ENCODE measurements at regions not wholly inside any gene's neighbourhood (a gene's known extent, or its start where the extent isn't known, plus 50 kb on each side); places are given as distances from the start of the nearest gene placed in this dataset.

DNA sequence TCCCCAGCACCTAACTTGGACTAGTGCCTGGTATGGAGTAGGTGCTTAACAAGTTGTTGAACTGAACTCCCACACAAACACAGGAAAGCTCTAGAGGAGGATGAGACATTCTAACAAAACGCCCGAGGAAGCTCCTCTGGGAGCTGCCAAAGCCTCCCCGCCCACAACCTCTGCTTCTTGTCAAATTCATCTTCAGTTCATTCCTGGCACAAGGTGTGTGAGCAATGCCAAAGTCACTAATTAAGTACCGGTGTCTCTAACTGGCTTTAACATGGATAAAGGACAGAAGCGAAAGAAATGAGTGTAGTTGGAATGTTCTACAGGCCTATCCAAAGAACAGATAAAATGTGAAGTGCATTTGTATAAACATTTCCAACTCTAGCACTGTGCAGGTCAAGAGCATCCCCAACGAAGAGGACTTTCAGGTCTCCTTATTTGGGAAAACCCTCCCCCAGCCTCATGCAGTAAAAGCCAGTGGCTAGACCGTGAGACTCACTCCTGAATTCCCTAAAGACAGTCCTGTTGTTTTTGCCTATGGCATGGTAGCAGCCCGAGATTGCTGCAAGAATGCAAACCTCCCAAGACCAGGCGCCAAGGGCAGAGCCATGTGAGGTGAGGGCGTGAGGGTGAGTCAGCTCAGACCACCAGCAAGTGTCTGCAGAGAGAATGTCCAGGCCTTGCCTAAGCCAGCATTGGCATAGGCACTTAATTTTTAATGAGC, 72.2 kb upstream of the KLF3 start:
- no peak overlapping the region for H2BK15ac ChIP-seq (ENCODE audit: low read depth, low read length)
- POLR2A ChIA-PET (ENCODE audit: unreplicated experiment) = no interaction called here
- dilution Hi-C loops (cut with HindIII; ENCODE audit: low sequenced_read_pairs, unreplicated experiment) = no loop called here
- H3K23ac ChIP-seq (ENCODE audit: low read depth, low read length) = no peak overlapping the region
- no peak overlapping the region for H3K27ac ChIP-seq (ENCODE audit: insufficient read depth, low read length)
- H3K36me3 ChIP-seq (ENCODE audit: control insufficient read depth, insufficient read depth, low read length) = no peaks in the 10 kb centered on the region
- H2BK120ac ChIP-seq (ENCODE audit: low read depth, low read length) = no peak overlapping the region
- no peak overlapping the region for H2AK5ac ChIP-seq (ENCODE audit: low read depth, low read length)
- no peaks in the 10 kb centered on the region for H3K79me1 ChIP-seq (ENCODE audit: low read depth in 1 of 2, low read length in 2 of 2)
- H4K8ac ChIP-seq (ENCODE audit: low read depth in 2 of 2, low read length in 2 of 2) = no peak overlapping the region
- no peak overlapping the region for H3K4ac ChIP-seq (ENCODE audit: low read depth, low read length)
- peaks cover 5% of the 10 kb centered on the region for H3K9me3 ChIP-seq (ENCODE audit: control insufficient read depth, insufficient read depth, low read length)
- no peaks in the 10 kb centered on the region for H3K4me1 ChIP-seq (ENCODE audit: control insufficient read depth, insufficient read depth, low read length)
- ATAC-seq (ENCODE audit: low read depth) (no peak), DNase-seq (no peak)
- H3K9ac ChIP-seq (ENCODE audit: low read depth, low read length) = no peak overlapping the region
- in situ Hi-C loops (cut with MboI; ENCODE audit: low sequenced_read_pairs) = no loop called here
- no peak for TF ChIP-seq CHD1 (IDR thresholded peaks at IDR 0.05; ENCODE audit: low read depth, low read length)
- no peak for TF ChIP-seq CEBPB (IDR thresholded peaks at IDR 0.05; ENCODE audit: low read depth, low read length)
- TF ChIP-seq, protein P1, sequence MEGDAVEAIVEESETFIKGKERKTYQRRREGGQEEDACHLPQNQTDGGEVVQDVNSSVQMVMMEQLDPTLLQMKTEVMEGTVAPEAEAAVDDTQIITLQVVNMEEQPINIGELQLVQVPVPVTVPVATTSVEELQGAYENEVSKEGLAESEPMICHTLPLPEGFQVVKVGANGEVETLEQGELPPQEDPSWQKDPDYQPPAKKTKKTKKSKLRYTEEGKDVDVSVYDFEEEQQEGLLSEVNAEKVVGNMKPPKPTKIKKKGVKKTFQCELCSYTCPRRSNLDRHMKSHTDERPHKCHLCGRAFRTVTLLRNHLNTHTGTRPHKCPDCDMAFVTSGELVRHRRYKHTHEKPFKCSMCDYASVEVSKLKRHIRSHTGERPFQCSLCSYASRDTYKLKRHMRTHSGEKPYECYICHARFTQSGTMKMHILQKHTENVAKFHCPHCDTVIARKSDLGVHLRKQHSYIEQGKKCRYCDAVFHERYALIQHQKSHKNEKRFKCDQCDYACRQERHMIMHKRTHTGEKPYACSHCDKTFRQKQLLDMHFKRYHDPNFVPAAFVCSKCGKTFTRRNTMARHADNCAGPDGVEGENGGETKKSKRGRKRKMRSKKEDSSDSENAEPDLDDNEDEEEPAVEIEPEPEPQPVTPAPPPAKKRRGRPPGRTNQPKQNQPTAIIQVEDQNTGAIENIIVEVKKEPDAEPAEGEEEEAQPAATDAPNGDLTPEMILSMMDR (conservative IDR thresholded peaks at IDR 0.05; ENCODE audit: low read depth, low read length) = no peak
- TF ChIP-seq FOS (IDR thresholded peaks at IDR 0.05; ENCODE audit: low read depth, low read length) = no peak
- TF ChIP-seq RCOR1 (IDR thresholded peaks at IDR 0.05; ENCODE audit: insufficient replicate concordance, low read length) = no peak
- no peak for TF ChIP-seq NFE2L2 (IDR thresholded peaks at IDR 0.05; ENCODE audit: low read depth, low read length)
- TF ChIP-seq, protein P2, sequence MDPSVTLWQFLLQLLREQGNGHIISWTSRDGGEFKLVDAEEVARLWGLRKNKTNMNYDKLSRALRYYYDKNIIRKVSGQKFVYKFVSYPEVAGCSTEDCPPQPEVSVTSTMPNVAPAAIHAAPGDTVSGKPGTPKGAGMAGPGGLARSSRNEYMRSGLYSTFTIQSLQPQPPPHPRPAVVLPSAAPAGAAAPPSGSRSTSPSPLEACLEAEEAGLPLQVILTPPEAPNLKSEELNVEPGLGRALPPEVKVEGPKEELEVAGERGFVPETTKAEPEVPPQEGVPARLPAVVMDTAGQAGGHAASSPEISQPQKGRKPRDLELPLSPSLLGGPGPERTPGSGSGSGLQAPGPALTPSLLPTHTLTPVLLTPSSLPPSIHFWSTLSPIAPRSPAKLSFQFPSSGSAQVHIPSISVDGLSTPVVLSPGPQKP (IDR thresholded peaks at IDR 0.05; ENCODE audit: borderline replicate concordance, low read depth, low read length) = no peak
- no peak overlapping the region for H2BK20ac ChIP-seq (ENCODE audit: low read depth, low read length)
- intact Hi-C loops (cut with micrococcal nuclease) = no loop called here
- no peaks in the 10 kb centered on the region for H4K20me1 ChIP-seq (ENCODE audit: insufficient read depth, low read length)
- H3K9me1 ChIP-seq (ENCODE audit: insufficient read depth, low read length) = no peaks in the 10 kb centered on the region
- H2BK5ac ChIP-seq (ENCODE audit: low read depth, low read length, poor library complexity, severe bottlenecking) = no peak overlapping the region
- H4K5ac ChIP-seq (ENCODE audit: low read depth, low read length) = no peak overlapping the region
- H3K14ac ChIP-seq (replicated peaks; ENCODE audit: low read depth, low read length) = no peak overlapping the region
- peaks cover 12% of the 10 kb centered on the region for H3K27me3 ChIP-seq (ENCODE audit: control insufficient read depth, insufficient read depth, low read length)
- BruUV-seq (replicated peaks) = no TSS peak
- no peak overlapping the region for H3K18ac ChIP-seq (ENCODE audit: low read depth, low read length)
- H2AK9ac ChIP-seq (replicated peaks; ENCODE audit: low read depth, low read length, poor library complexity) = no peak overlapping the region
- WGBS, 2 experiments (ENCODE audit: extremely low coverage in 2 of 2, insufficient read length in 1 of 2) = 50% methylated on average over 2 of the region's 10 CpGs; no CpG with 5 or more reads in 1 of the 2 experiments
- CTCF ChIA-PET = interaction anchor here (0.6 kb wide), 1 partner anchor 318 kb away, joined by 5 read pairs; no protein-coding TSS in a partner anchor
- H4K91ac ChIP-seq (ENCODE audit: insufficient read depth, low read depth, low read length) = no peak overlapping the region
- no peak overlapping the region for H2AFZ ChIP-seq (replicated peaks; ENCODE audit: low read length, poor library complexity)
- H3K4me2 ChIP-seq (ENCODE audit: low read depth, low read length) = no peak overlapping the region
- H3K56ac ChIP-seq (ENCODE audit: extremely low read depth, insufficient read depth, low read length) = no peak overlapping the region
- H3K4me3 ChIP-seq (ENCODE audit: insufficient read depth, low read depth, low read length) = no peak overlapping the region

All from IMR-90 (cell line).